SK-N-SH treated with all-trans-retinoic acid at 6 μM for 48 hours (cell line): ENCODE measurements at regions not wholly inside any gene's neighbourhood (a gene's known extent, or its start where the extent isn't known, plus 50 kb on each side); places are given as distances from the start of the nearest gene placed in this dataset.

Experiments
- ATAC-seq: fragments of 200-7000 bp; cut with Tn5 transposase; 3 replicates; pipeline ENCODE4 v1.9.1; 2020; ENCODE audit warnings: mild to moderate bottlenecking, moderate library complexity
- BACH2 ChIP-seq: fragments of 250-450 bp; sonication (Bioruptor Pico); IDR thresholded peaks from 2 replicates; pipeline ENCODE4 v1.9.0; 2021; ENCODE audit warnings: mild to moderate bottlenecking, borderline replicate concordance
- CSDC2 ChIP-seq: fragments of 250-450 bp; sonication (Bioruptor Pico); IDR thresholded peaks from 2 replicates; pipeline ENCODE4 v1.5.0; 2020; ENCODE audit warnings: mild to moderate bottlenecking, moderate library complexity
- ESRRG ChIP-seq: fragments of 250-450 bp; sonication (Bioruptor Pico); IDR thresholded peaks from 2 replicates; pipeline ENCODE4 v1.6.1; 2021; ENCODE audit warnings: mild to moderate bottlenecking
- GLIS3 ChIP-seq: fragments of 250-450 bp; sonication (Bioruptor Pico); IDR thresholded peaks from 2 replicates; pipeline ENCODE4 v1.5.0; 2020; ENCODE audit warnings: mild to moderate bottlenecking, moderate library complexity
- ISL1 ChIP-seq: fragments of 250-450 bp; sonication (Bioruptor Pico); IDR thresholded peaks from 2 replicates; pipeline ENCODE4 v2.1.2; 2022; ENCODE audit warnings: mild to moderate bottlenecking, moderate library complexity
- OSR1 ChIP-seq: fragments of 250-450 bp; sonication (Bioruptor Pico); IDR thresholded peaks from 2 replicates; pipeline ENCODE4 v1.8.0; 2022; ENCODE audit warnings: moderate library complexity, mild to moderate bottlenecking, inconsistent platforms
- PATZ1 ChIP-seq: fragments of 250-450 bp; sonication (Bioruptor Pico); IDR thresholded peaks from 2 replicates; pipeline ENCODE4 v1.8.0; 2020; ENCODE audit warnings: mild to moderate bottlenecking, moderate library complexity, borderline replicate concordance
- POU6F1 ChIP-seq: fragments of 250-450 bp; sonication (Bioruptor Pico); IDR thresholded peaks from 2 replicates; pipeline ENCODE4 v1.8.0; 2021; ENCODE audit warnings: low read depth, mild to moderate bottlenecking, moderate library complexity, borderline replicate concordance
- PPARA ChIP-seq: fragments of 250-450 bp; sonication (Bioruptor Pico); IDR thresholded peaks from 2 replicates; pipeline ENCODE4 v1.5.0; 2020; ENCODE audit warnings: mild to moderate bottlenecking, borderline replicate concordance
- RARB ChIP-seq: fragments of 250-450 bp; sonication (Bioruptor Pico); IDR thresholded peaks from 2 replicates; pipeline ENCODE4 v1.8.0; 2021; ENCODE audit warnings: mild to moderate bottlenecking, moderate library complexity
- SNAI2 ChIP-seq: fragments of 250-450 bp; sonication (Bioruptor Pico); IDR thresholded peaks from 2 replicates; pipeline ENCODE4 v1.5.0; 2020; ENCODE audit warnings: mild to moderate bottlenecking, moderate library complexity
- TOX ChIP-seq: fragments of 250-450 bp; sonication (Bioruptor Pico); IDR thresholded peaks from 2 replicates; pipeline ENCODE4 v1.8.0; 2021; ENCODE audit warnings: mild to moderate bottlenecking, moderate library complexity, borderline replicate concordance
- ZC3H10 ChIP-seq: fragments of 250-450 bp; sonication (Bioruptor Pico); IDR thresholded peaks from 2 replicates; pipeline ENCODE4 v1.5.1; 2021; ENCODE audit warnings: mild to moderate bottlenecking, moderate library complexity
- ZFP30 ChIP-seq: fragments of 450-650 bp; formaldehyde crosslinking; IDR thresholded peaks from 2 replicates; pipeline ENCODE4 v1.5.0; 2022; ENCODE audit warnings: mild to moderate bottlenecking, moderate library complexity
- ZNF565 ChIP-seq: fragments of 450-650 bp; formaldehyde crosslinking; conservative IDR thresholded peaks from 2 replicates; pipeline ENCODE4 v1.5.0; 2020; ENCODE audit warnings: low read depth, mild to moderate bottlenecking, moderate library complexity
- TF ChIP-seq, protein P1 (sequence below): fragments of 250-450 bp; sonication (Bioruptor Pico); IDR thresholded peaks from 2 replicates; pipeline ENCODE4 v1.5.1; 2020; ENCODE audit warnings: low read depth, mild to moderate bottlenecking, moderate library complexity
- TF ChIP-seq, protein P2 (sequence below): fragments of 250-450 bp; sonication (Bioruptor Pico); IDR thresholded peaks from 2 replicates; pipeline ENCODE4 v1.5.0; 2020; ENCODE audit warnings: mild to moderate bottlenecking, moderate library complexity

GRCh38 chr3:24604215-24604614 is 109.6 kb upstream of the THRB start (continued):
- TF ChIP-seq POU6F1 (CRISPR knock-in tag) (no peak), ESRRG (CRISPR knock-in tag) (no peak), PATZ1 (CRISPR knock-in tag) (no peak), PPARA (CRISPR knock-in tag) (no peak), ZFP30 (CRISPR knock-in tag) (no peak), ZNF565 (CRISPR knock-in tag) (no peak), RARB (CRISPR knock-in tag) (no peak), TOX (no peak), BACH2 (CRISPR knock-in tag) (no peak)

DNA sequence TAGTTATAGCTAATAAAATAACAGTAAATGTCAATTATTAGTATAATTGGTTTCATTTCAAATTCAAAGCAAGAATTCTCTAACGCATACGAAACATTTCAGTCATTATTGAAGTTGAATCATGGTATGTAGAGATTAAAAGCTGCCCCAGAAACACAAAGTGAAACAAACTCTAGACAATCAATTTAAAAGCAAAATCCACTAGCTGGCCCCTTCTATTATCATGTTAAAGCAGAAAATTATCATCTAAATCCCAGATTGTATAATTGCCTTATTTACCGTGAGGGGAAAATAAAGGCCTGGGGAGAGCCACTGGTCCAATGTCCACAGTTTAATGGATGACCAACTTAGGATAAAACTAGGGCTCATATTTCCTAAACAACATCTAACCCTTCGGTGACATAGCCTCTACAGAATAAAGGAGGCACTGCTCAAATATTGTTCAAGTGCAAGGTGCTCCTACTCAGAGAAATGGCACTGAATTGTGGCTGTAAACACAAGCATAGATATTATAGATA is 110.9 kb upstream of the THRB start:
- ATAC-seq: no peak
- no peak for TF ChIP-seq PATZ1 (CRISPR knock-in tag)
- TF ChIP-seq, protein P1, sequence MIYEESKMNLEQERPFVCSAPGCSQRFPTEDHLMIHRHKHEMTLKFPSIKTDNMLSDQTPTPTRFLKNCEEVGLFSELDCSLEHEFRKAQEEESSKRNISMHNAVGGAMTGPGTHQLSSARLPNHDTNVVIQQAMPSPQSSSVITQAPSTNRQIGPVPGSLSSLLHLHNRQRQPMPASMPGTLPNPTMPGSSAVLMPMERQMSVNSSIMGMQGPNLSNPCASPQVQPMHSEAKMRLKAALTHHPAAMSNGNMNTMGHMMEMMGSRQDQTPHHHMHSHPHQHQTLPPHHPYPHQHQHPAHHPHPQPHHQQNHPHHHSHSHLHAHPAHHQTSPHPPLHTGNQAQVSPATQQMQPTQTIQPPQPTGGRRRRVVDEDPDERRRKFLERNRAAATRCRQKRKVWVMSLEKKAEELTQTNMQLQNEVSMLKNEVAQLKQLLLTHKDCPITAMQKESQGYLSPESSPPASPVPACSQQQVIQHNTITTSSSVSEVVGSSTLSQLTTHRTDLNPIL (CRISPR knock-in tag): no peak
- TF ChIP-seq ZFP30 (CRISPR knock-in tag): no peak

- no peak for ATAC-seq
Measured at GRCh38 chr3:24607281-24607680, 112.6 kb upstream of the THRB start.

More at GRCh38 chr3:24607281-24607680, 112.6 kb upstream of the THRB start:
- TF ChIP-seq GLIS3 (CRISPR knock-in tag) (no peak), RARB (CRISPR knock-in tag) (no peak), PATZ1 (CRISPR knock-in tag) (no peak), PPARA (CRISPR knock-in tag) (no peak), CSDC2 (CRISPR knock-in tag) (no peak), ZC3H10 (CRISPR knock-in tag) (no peak), SNAI2 (no peak), OSR1 (CRISPR knock-in tag) (no peak), ISL1 (no peak), BACH2 (CRISPR knock-in tag) (no peak), TOX (no peak)
- TF ChIP-seq, protein P2, sequence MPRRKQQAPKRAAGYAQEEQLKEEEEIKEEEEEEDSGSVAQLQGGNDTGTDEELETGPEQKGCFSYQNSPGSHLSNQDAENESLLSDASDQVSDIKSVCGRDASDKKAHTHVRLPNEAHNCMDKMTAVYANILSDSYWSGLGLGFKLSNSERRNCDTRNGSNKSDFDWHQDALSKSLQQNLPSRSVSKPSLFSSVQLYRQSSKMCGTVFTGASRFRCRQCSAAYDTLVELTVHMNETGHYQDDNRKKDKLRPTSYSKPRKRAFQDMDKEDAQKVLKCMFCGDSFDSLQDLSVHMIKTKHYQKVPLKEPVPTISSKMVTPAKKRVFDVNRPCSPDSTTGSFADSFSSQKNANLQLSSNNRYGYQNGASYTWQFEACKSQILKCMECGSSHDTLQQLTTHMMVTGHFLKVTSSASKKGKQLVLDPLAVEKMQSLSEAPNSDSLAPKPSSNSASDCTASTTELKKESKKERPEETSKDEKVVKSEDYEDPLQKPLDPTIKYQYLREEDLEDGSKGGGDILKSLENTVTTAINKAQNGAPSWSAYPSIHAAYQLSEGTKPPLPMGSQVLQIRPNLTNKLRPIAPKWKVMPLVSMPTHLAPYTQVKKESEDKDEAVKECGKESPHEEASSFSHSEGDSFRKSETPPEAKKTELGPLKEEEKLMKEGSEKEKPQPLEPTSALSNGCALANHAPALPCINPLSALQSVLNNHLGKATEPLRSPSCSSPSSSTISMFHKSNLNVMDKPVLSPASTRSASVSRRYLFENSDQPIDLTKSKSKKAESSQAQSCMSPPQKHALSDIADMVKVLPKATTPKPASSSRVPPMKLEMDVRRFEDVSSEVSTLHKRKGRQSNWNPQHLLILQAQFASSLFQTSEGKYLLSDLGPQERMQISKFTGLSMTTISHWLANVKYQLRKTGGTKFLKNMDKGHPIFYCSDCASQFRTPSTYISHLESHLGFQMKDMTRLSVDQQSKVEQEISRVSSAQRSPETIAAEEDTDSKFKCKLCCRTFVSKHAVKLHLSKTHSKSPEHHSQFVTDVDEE (CRISPR knock-in tag): no peak
